Thyroid gland (tissue), 4 donors: ENCODE measurements at regions not wholly inside any gene's neighbourhood (a gene's known extent, or its start where the extent isn't known, plus 50 kb on each side); places are given as distances from the start of the nearest gene placed in this dataset.

Experiments used
- CTCF ChIP-seq, 6 experiments: fragments of 200-600 bp in 3 of 6; fragments of 450-650 bp in 3 of 6; sonication (generic) in 3 of 6; IDR thresholded peaks; one replicate each; pipeline ENCODE4 v1.5.1; 2016 to 2019; ENCODE audit warnings: antibody characterized with exemption in 6 of 6, mild to moderate bottlenecking in 2 of 6, inconsistent platforms in 1 of 6, moderate library complexity in 1 of 6
- POLR2A ChIP-seq, 2 donors: fragments of 450-650 bp; IDR thresholded peaks; one replicate each; pipeline ENCODE4 v1.6.1; 2017; ENCODE audit warnings: antibody characterized with exemption in 2 of 2, mild to moderate bottlenecking in 2 of 2, moderate library complexity in 1 of 2

GRCh38 chr6:109298605-109299264, 83.5 kb downstream of the CD164 start:
- TF ChIP-seq CTCF (IDR thresholded peaks at IDR 0.05) (no peak), POLR2A (IDR thresholded peaks at IDR 0.05) (no peak)
